ENCODE measurements at regions not wholly inside any gene's neighbourhood (a gene's known extent, or its start where the extent isn't known, plus 50 kb on each side); places are given as distances from the start of the nearest gene placed in this dataset.

DNA sequence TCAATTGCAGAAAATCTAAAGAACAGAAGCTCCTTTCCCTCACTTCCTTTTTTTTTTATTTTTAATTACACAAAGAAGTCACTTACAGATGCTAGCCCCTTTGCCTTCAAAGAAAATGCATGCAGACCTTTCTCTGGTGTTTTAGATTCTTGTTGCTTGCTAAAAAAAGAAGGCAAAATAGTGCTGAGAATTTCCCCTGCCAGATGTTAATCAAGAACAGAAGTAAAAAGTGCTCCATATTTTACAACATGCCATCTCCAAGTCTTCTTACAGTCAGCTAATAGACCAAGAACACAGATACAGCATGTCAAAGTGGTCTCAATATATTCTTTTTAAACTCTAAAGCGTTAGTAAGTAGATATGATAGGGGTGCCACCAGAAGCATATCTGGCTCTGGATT lies 142.8 kb upstream of the RGMB start:
- no peak overlapping the region for H3K27ac Mint-ChIP-seq (ENCODE audit: unreplicated experiment)
- Histone ChIP-seq H3K27me3 (ENCODE audit: insufficient read depth, low read length) (no peaks in the 10 kb centered on the region), H4K20me1 (ENCODE audit: insufficient read depth, low read length) (no peaks in the 10 kb centered on the region), H3K27ac (ENCODE audit: low read depth, low read length) (no peak overlapping the region), H3K4me2 (ENCODE audit: low read length) (no peak overlapping the region), H2AFZ (ENCODE audit: low read depth, low read length) (no peak overlapping the region), H3K4me3 (ENCODE audit: insufficient read depth, low read depth, low read length) (no peak overlapping the region), H3K4me1 (ENCODE audit: insufficient read depth, low read length) (peaks cover 9% of the 10 kb centered on the region), H3K9me3 (ENCODE audit: insufficient read depth, low read depth, low read length) (no peaks in the 10 kb centered on the region), H3K36me3 (ENCODE audit: insufficient read depth, low read length) (no peaks in the 10 kb centered on the region), H3K9ac (ENCODE audit: low read length) (no peak overlapping the region), H3K79me2 (ENCODE audit: insufficient read depth, low read length) (no peaks in the 10 kb centered on the region)
- peaks cover 2% of the 10 kb centered on the region for H3K27me3 Mint-ChIP-seq (ENCODE audit: low read depth, unreplicated experiment)
- H3K9me3 Mint-ChIP-seq (ENCODE audit: unreplicated experiment), result no peaks in the 10 kb centered on the region
- no peaks in the 10 kb centered on the region for H3K36me3 Mint-ChIP-seq (ENCODE audit: low read depth, unreplicated experiment)
- peaks cover 11% of the 10 kb centered on the region for H3K4me1 Mint-ChIP-seq (ENCODE audit: low read depth, unreplicated experiment)
- no peak overlapping the region for H3K4me3 Mint-ChIP-seq (ENCODE audit: unreplicated experiment)
- TF ChIP-seq, protein P1, sequence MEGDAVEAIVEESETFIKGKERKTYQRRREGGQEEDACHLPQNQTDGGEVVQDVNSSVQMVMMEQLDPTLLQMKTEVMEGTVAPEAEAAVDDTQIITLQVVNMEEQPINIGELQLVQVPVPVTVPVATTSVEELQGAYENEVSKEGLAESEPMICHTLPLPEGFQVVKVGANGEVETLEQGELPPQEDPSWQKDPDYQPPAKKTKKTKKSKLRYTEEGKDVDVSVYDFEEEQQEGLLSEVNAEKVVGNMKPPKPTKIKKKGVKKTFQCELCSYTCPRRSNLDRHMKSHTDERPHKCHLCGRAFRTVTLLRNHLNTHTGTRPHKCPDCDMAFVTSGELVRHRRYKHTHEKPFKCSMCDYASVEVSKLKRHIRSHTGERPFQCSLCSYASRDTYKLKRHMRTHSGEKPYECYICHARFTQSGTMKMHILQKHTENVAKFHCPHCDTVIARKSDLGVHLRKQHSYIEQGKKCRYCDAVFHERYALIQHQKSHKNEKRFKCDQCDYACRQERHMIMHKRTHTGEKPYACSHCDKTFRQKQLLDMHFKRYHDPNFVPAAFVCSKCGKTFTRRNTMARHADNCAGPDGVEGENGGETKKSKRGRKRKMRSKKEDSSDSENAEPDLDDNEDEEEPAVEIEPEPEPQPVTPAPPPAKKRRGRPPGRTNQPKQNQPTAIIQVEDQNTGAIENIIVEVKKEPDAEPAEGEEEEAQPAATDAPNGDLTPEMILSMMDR (IDR thresholded peaks at IDR 0.05; ENCODE audit: insufficient read depth, low read depth, low read length), result no peak
- no peak for TF ChIP-seq EZH2 (IDR thresholded peaks at IDR 0.05; ENCODE audit: insufficient read depth, low read length)
- FAIRE-seq (no peak), DNase-seq (ENCODE audit: low read depth) (no peak)

DNA sequence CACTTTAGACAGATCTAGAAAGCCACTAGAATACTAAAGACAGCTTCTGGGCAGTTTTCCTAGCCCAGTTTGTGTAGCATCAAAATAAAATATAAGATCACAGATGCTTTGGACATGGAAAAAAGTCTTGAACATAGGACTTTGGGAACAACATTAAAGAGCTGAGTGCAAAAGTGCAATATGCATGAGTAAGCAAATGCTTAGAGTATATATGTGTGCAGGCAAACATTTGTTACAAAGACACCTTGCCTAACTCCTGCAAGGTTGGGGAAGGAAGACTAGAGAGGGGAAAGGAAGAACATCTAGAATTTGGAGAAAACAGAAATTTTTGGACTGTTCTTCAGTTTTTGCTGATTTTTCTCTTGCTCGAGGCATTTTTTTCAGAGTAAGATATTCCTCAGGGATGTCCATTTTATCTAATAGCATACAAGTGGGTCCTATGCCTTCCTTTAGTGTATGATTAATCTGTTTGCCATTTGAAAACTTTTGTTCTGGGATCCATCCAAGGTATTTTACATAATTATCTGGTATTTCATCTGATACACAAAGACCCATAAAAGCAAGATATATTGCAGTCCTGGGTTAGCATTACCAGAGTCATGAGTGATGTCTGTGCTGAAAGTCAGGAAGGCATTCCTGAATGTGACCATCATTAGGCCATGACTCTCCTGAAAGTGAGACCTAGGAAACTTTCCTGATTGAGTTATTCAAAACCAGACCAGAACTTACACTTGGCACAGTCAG lies 142.0 kb upstream of the RGMB start:
- peak; percentile 93 for DNase-seq (ENCODE audit: low read depth)

More for the DNA sequence above, 142.0 kb upstream of the RGMB start:
- Mint-ChIP-seq H3K27me3 (ENCODE audit: low read depth, unreplicated experiment) (peaks cover 2% of the 10 kb centered on the region), H3K4me1 (ENCODE audit: low read depth, unreplicated experiment) (peaks cover 11% of the 10 kb centered on the region), H3K36me3 (ENCODE audit: low read depth, unreplicated experiment) (no peaks in the 10 kb centered on the region), H3K9me3 (ENCODE audit: unreplicated experiment) (no peaks in the 10 kb centered on the region), H3K27ac (ENCODE audit: unreplicated experiment) (peak overlapping the region; percentile 31), H3K4me3 (ENCODE audit: unreplicated experiment) (no peak overlapping the region)
- H3K27ac ChIP-seq (ENCODE audit: low read depth, low read length), result peak overlapping the region; percentile 21
- FAIRE-seq, result peak; percentile 98
- no peaks in the 10 kb centered on the region for H3K9me3 ChIP-seq (ENCODE audit: insufficient read depth, low read depth, low read length)
- H3K79me2 ChIP-seq (ENCODE audit: insufficient read depth, low read length), result no peaks in the 10 kb centered on the region
- no peak overlapping the region for H3K4me3 ChIP-seq (ENCODE audit: insufficient read depth, low read depth, low read length)
- H3K4me1 ChIP-seq (ENCODE audit: insufficient read depth, low read length), result peaks cover 9% of the 10 kb centered on the region
- H3K27me3 ChIP-seq (ENCODE audit: insufficient read depth, low read length), result no peaks in the 10 kb centered on the region
- TF ChIP-seq, protein P1 (IDR thresholded peaks at IDR 0.05; ENCODE audit: insufficient read depth, low read depth, low read length), result no peak
- no peak for TF ChIP-seq EZH2 (IDR thresholded peaks at IDR 0.05; ENCODE audit: insufficient read depth, low read length)
- no peaks in the 10 kb centered on the region for H3K36me3 ChIP-seq (ENCODE audit: insufficient read depth, low read length)
- peak overlapping the region; percentile 50 for H3K4me2 ChIP-seq (ENCODE audit: low read length)
- no peak overlapping the region for H3K9ac ChIP-seq (ENCODE audit: low read length)
- no peak overlapping the region for H2AFZ ChIP-seq (ENCODE audit: low read depth, low read length)
- H4K20me1 ChIP-seq (ENCODE audit: insufficient read depth, low read length), result no peaks in the 10 kb centered on the region
